ENCODE measurements at regions not wholly inside any gene's neighbourhood (a gene's known extent, or its start where the extent isn't known, plus 50 kb on each side); places are given as distances from the start of the nearest gene placed in this dataset.

DNA sequence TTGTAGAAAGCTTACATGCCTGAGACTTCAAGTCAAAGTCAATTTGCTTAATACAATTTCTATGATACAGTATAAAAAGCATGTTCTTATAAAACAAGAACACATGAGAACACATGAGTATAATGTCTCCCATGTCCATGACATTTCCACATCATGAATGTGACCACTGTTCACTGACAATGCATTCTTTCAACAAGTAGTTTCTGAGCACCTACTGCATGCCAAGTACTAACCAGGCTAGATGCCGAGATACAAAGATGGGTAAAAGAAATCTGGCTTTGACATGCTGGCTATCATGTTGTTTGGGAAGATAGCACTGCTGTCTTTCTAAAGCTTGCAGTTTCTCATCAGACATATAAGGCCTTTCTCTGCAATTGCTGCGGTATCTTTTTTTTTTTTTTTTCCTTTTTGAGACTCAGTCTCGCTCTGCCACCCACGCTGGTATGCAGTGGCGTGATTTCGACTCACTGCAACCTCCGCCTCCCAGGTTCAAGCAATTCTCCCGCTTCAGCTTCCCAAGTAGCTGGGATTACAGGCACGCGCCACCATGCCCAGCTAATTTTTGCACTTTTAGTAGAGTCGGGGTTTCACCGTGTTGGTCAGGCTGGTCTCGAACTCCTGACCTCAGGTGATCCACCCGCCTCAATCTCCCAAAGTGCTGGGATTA lies 123.6 kb upstream of the DST start:
- no peak for DNase-seq

GRCh38 chr6:56765494-56765893 lies 122.8 kb upstream of the DST start:
- DNase-seq = no peak

GRCh38 chr6:56764081-56764566 lies 121.4 kb upstream of the DST start:
- DNase-seq = peak; percentile 96

GRCh38 chr6:56761651-56762050 lies 119.0 kb upstream of the DST start:
- DNase-seq = no peak

GRCh38 chr6:56760842-56761241 lies 118.2 kb upstream of the DST start:
- no peak for DNase-seq

DNA sequence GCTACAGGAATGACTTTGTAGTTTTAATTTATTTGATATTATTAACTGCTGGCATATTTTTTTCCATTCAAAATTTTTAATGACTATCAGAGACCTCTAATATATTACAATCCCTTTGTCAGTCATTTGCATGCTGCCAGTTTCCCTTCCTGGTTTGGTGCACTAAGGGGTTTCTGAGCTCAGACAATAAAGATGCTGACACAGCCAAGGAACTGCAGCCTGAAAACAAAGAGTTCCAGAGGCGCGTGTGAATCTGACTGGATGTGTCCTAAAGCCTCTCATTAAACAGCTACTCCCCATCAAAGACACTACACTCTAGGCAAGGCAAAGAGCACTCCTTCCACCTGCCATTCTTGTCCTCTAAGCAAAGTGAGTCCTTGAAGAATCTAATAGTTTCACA lies 116.8 kb upstream of the DST start:
- no peak for DNase-seq

GRCh38 chr6:56758553-56758952 lies 115.9 kb upstream of the DST start:
- DNase-seq = no peak

DNA sequence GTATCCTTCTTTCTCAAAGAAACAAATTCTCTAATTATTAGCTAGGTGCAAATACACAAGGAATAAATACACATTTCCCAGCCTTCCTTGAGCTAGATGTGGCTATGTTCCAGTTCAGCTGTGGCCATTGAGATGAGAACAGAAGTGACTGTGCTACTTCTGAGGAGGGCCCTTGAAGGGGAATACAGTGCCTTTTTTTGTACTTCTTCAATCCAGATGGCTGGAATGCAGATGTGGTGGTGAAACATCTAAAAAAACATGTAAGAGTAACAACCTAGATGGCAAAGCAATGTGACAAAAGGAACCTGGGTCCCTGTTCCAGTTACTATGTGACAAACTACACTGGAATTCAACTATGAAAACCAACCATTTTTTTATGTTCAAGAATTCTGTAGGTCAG lies 115.4 kb upstream of the DST start:
- DNase-seq = no peak

DNA sequence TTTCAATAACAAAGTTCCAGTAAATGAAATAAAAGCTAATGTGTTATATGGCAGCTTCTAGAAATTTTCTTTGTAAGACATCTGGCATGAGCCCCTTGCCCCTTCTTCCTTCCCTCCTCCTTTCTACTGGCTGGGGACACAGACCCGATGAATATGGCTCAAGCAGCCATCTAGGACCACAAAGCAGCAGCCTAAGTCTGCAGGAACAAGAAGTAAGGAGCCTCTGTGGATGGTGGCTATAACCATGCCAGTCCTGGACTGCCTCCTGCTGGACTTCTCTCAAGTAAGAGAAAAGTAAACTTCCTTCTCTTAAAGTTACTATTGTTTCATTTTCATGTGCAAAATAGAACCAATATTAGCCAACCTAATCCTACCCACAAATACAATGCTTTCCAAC lies 114.9 kb upstream of the DST start:
- no peak for DNase-seq

DNA sequence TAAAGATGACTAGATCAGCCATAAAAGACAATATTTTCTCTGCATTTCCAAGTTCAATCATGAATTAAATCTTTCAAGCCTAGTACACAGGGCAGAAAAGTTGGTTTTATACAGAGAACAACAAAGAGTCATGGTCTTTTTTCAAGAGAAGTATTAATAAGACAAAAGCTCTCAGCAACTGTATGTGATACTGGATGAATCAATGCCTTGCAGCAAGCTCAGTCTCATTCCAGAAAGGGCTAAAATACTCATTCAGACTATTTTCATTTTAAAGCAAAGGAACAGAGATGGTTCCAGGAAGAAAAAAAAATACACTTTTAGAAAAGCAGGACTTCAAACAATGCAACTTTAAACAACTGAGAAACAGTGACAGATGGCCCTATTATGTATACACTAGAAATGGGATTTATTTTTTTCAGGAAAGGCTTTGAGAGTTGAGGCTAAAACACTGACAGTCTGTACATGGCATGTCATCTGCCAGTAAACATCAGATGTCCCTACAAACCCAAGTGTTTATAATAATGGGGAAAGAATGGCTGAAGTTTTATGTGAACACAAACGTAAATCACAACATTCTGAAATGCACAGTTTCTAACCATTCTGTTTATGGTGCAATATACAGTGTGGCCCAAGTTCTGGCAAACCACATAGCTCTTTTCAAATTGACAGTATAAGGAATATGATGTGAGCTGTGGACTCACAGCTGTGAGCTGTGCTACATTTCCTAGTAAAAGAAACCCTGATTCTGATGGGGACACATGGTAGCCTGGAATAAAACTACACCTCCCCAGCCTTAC lies 114.3 kb upstream of the DST start:
- no peak for DNase-seq

DNA sequence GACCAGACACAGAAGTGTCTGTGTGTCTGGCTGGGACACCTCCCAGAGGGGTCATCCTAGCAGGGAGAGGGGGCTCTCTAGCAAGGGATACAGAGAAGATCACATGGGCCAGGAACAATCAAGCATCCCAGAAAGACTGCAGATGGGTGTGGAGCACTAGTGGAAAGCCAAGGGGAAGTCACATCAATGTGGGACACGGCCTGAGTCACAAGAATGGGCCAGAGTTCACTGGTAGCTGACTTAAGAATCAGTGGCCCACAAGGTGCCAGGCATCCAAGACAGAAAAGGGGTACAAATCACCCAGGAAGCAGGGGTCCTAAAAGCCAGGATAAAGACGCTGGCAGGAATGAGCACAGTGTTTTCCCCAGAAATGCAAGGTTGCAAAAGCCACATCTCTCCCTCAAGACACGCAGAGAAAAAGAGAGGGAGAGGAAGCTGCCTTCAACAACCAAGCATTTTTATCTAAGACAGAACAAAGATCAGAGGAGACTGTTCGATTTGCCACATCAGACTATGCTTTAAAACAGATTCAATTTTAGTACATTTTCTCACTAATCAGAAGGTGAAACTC lies 113.6 kb upstream of the DST start:
- no peak for DNase-seq

DNA sequence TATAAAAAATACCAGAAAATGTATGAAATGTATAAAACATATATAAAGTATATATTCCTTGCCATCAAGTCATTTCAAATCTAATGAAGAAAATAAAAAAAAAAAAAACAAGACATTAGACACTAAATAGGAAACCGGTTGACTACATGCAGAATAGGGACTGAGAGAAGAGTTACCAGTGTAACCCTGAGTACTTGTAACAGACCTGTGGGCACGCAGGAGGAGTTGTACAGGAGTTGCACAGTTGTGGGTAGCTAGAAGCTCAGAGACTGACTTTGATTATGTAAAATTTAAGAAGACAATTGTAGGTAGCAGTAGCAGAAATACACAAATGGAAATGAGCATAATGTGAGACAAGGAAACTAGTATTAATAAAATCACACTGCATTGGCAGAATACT lies 112.4 kb upstream of the DST start:
- no peak for DNase-seq

DNA sequence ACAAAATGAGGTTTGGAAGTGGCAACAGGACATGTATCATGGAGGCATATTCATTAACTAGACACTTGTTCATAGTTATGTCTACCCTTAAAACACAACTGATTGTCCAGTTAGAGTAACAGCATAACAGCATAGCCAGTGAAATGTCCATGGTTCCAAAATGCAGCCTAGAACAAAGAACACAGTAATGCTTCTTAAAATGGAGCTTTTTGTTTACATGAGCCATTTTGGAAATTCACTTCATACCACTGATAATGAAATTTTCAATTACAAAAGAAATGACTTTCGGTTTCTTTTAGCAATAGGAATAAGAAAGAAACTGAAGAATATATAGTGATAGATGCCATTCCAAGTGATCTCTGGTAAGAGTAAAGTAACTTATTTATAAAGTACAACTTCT lies 111.1 kb upstream of the DST start:
- DNase-seq = no peak

- no peak for DNase-seq
These were observed 109.8 kb upstream of the DST start for GRCh38 chr6:56752534-56752933.

DNA sequence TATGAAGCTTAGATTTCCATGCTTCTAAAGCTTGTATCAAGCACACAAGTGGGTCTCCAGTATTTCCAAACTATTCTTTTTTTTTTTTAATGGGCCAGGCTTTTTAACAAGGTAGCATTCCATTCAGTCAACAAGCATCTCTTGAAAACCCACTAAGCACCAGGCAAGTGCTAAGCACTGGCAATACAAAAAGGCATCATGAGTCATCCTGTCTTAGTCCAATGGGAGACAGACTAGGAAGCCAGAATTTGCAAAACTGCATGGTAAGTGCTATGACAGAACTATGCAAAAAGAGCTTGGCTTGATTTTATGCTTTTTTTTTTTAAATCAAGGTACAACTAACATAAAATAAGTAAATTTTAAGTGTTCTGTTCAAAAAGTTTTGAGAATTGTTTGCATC lies 109.3 kb upstream of the DST start:
- DNase-seq = peak; percentile 60

DNA sequence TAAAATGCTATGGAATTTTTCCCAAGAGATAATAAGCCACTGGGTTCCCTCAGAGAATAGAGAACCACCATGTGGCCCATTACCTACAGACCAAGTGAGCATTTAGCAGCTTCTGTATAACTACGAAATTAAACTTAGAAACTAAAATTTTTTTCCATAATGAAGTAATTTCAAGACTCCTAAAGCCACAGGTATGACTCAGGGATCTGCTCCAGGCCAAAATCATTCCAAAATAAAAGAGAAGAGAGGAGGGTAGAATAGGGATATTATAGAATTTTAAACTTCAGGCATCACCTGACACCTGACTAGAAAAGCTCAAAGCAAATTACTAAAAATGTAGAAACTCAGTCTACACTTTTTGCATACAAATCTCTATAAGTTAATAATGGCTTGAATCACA lies 108.9 kb upstream of the DST start:
- no peak for DNase-seq

DNA sequence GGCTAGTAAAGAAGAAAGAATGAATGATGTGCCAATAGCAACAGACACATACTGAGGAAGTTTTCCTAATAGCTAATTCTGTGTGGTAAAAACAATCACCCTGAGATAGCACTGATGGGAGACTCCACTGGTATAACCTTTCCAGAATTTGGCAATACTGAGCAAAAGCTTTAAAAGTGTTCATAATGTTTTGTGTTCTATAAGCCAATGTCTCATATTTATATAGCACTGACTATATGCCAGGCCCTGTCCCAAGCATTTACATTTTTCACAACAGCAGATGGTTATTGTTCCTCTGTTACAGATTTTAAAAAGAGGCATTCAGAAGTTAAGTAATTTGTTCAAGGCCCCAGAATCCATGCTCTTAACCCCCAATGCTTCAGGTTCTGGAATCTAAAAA lies 108.0 kb upstream of the DST start:
- no peak for DNase-seq

GRCh38 chr6:56749632-56750151 lies 107.0 kb upstream of the DST start:
- DNase-seq = no peak

- peak; percentile 72 for DNase-seq
These were observed 104.2 kb upstream of the DST start for GRCh38 chr6:56746767-56747504.

GRCh38 chr6:56745971-56746370 lies 103.3 kb upstream of the DST start:
- no peak for DNase-seq

DNA sequence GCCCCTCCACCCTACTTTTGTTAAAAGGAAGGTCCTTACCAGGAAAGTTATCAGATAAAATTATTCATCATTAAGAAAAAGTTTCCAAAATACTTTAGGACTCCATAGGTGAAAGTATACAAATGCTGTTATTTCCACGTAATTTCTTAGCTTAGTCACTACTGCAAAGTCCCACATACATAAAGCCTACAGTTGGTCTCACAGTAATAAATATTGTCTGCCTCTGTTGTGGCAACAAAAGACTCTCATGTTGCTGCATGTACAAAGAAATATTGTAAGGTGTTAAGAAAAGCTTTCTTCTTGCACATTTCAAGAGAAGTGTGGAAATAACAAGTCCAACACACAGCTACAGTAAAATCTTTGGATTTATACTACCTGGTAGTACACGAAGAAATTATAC lies 102.4 kb upstream of the DST start:
- DNase-seq = no peak

DNA sequence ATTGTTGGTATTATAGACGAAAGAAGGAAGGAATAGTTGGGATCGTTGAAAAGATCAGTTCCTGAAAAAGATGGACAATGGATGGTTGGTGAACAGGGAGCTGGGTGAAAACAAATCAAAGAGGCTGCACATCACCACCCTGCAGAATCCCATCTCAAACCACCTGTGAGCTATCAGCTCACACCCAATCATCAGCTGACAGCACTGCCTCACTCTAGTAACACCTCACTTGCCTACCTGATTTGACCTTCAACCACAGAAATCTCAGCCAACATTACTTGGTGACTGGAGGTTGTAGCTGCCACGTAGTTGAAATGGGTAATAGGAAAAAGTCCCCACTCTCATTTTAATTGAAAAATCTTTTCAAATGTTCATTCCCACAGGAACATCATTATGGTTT lies 101.8 kb upstream of the DST start:
- DNase-seq = no peak

DNA sequence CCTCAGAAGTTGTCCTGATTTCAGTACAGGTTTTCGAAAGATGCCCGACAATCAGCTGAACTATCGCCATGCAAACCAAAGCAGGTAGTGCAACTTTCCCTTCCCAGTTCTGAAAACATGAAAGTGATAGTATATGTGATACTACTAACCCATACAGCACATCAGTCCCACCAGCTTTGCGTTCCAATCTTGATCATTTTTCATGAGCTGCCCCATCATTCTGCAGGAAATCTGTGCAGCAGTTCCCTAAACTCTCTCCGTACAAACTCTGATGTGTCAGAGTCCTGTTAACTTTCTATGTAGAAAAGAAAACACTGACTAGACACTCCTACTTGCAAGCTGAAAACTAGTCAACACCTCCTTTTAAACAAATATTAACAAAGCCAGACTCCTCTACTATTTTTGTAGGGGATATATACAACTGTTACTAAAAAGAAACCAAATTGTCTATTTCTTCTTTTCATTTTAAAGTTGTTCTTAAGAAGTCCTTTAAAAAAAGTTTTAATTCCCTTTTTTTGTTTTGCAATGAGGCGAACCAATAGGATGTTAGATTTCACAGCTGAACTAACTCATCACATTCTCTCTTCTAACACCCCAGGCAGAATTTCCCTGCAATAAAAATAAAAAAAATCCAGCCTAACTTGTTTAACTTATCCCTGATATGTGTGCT lies 99.6 kb upstream of the DST start:
- DNase-seq = no peak

All from NCI-H510A treated with DMSO at 0.1 percent for 48 hours (cell line).